ENCODE measurements at regions not wholly inside any gene's neighbourhood (a gene's known extent, or its start where the extent isn't known, plus 50 kb on each side); places are given as distances from the start of the nearest gene placed in this dataset.
"Not testable (repeated sequence)": the region's sequence is repeated elsewhere in the genome, so short reads cannot be mapped to it uniquely, and the experiment has no call there.

DNA sequence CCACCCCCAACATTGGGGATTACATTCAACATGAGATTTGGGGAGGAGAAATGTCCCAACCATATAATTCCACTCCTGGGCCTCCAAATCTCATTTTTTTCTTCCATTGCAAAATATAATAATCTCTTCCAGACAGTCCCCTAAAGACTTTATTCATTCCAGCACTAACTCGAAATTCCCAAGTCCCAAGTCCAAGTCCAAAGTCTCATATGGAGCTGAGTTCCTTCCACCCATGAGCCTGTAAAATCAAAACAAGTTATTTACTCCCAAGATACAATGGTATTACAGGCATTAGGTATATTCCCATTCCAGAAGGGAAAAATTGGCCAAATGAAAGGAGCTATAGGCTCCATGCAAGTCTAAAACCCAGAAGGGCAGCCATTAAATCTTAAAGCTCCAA is 56.7 kb downstream of the P2RY1 start:
- no peak for DNase-seq
- H3K36me3 Mint-ChIP-seq (ENCODE audit: low read depth): no peaks in the 10 kb centered on the region
- H3K27ac Mint-ChIP-seq: no peak overlapping the region
- CTCF ChIA-PET: no interaction called here
- intact Hi-C loops (cut with micrococcal nuclease): no loop called here
- no peaks in the 10 kb centered on the region for H3K4me1 Mint-ChIP-seq (ENCODE audit: low read depth)
- H3K9me3 Mint-ChIP-seq: no peaks in the 10 kb centered on the region
- no peak overlapping the region for H3K4me3 Mint-ChIP-seq
- no peaks in the 10 kb centered on the region for H3K27me3 Mint-ChIP-seq (ENCODE audit: low read depth)

GRCh38 chr3:152892446-152892845 is 57.5 kb downstream of the P2RY1 start:
- CTCF ChIA-PET: no interaction called here
- Mint-ChIP-seq H3K4me3 (no peak overlapping the region), H3K27me3 (ENCODE audit: low read depth) (no peaks in the 10 kb centered on the region), H3K9me3 (no peaks in the 10 kb centered on the region), H3K4me1 (ENCODE audit: low read depth) (no peaks in the 10 kb centered on the region), H3K36me3 (ENCODE audit: low read depth) (no peaks in the 10 kb centered on the region), H3K27ac (no peak overlapping the region)
- intact Hi-C loops (cut with micrococcal nuclease): no loop called here
- no peak for DNase-seq

DNA sequence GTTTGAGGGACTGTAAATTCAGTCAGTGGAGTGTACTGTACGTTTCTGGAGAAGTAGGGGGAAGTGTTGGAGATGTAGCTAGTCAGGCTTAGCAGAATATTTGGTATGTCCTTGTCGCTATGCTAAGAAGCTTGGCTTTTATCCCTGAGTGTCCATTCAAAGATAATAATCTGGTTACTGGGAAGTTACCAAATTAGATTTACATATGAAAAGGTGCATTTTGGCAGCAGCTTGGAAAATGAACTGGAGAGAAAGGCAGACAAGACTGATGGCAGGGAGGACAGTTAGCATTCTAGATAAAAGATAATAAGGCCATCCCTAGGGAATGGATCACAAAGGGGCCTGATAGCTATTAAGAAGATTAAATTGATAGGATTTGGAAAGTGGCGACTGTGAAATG is 58.7 kb downstream of the P2RY1 start:
- intact Hi-C loops (cut with micrococcal nuclease): no loop called here
- CTCF ChIA-PET: no interaction called here

GRCh38 chr3:152899306-152899705 is 64.4 kb downstream of the P2RY1 start:
- H3K27me3 Mint-ChIP-seq (ENCODE audit: low read depth): no peaks in the 10 kb centered on the region
- CTCF ChIA-PET: no interaction called here
- H3K36me3 Mint-ChIP-seq (ENCODE audit: low read depth): no peaks in the 10 kb centered on the region
- no peak overlapping the region for H3K4me3 Mint-ChIP-seq
- no peaks in the 10 kb centered on the region for H3K4me1 Mint-ChIP-seq (ENCODE audit: low read depth)
- DNase-seq: no peak
- H3K9me3 Mint-ChIP-seq: no peaks in the 10 kb centered on the region
- no peak overlapping the region for H3K27ac Mint-ChIP-seq
- intact Hi-C loops (cut with micrococcal nuclease): no loop called here

More for the DNA sequence above, 58.7 kb downstream of the P2RY1 start:
- H3K9me3 Mint-ChIP-seq: no peaks in the 10 kb centered on the region
- H3K36me3 Mint-ChIP-seq (ENCODE audit: low read depth): no peaks in the 10 kb centered on the region
- no peaks in the 10 kb centered on the region for H3K27me3 Mint-ChIP-seq (ENCODE audit: low read depth)
- H3K4me1 Mint-ChIP-seq (ENCODE audit: low read depth): no peaks in the 10 kb centered on the region
- no peak overlapping the region for H3K4me3 Mint-ChIP-seq
- H3K27ac Mint-ChIP-seq: no peak overlapping the region
- no peak for DNase-seq

GRCh38 chr3:152902141-152902669 is 67.3 kb downstream of the P2RY1 start:
- Mint-ChIP-seq H3K4me1 (ENCODE audit: low read depth) (no peaks in the 10 kb centered on the region), H3K27ac (no peak overlapping the region), H3K4me3 (no peak overlapping the region), H3K9me3 (no peaks in the 10 kb centered on the region), H3K36me3 (ENCODE audit: low read depth) (no peaks in the 10 kb centered on the region), H3K27me3 (ENCODE audit: low read depth) (no peaks in the 10 kb centered on the region)
- CTCF ChIA-PET: no interaction called here
- DNase-seq: no peak
- intact Hi-C loops (cut with micrococcal nuclease): no loop called here

- no peak overlapping the region for H3K27ac Mint-ChIP-seq
- CTCF ChIA-PET: no interaction called here
- H3K36me3 Mint-ChIP-seq (ENCODE audit: low read depth): no peaks in the 10 kb centered on the region
- H3K4me1 Mint-ChIP-seq (ENCODE audit: low read depth): no peaks in the 10 kb centered on the region
- no peak for DNase-seq
- H3K9me3 Mint-ChIP-seq: no peaks in the 10 kb centered on the region
- no peak overlapping the region for H3K4me3 Mint-ChIP-seq
- H3K27me3 Mint-ChIP-seq (ENCODE audit: low read depth): no peaks in the 10 kb centered on the region
- intact Hi-C loops (cut with micrococcal nuclease): no loop called here
Observed at GRCh38 chr3:152905631-152906030, 70.7 kb downstream of the P2RY1 start.

DNA sequence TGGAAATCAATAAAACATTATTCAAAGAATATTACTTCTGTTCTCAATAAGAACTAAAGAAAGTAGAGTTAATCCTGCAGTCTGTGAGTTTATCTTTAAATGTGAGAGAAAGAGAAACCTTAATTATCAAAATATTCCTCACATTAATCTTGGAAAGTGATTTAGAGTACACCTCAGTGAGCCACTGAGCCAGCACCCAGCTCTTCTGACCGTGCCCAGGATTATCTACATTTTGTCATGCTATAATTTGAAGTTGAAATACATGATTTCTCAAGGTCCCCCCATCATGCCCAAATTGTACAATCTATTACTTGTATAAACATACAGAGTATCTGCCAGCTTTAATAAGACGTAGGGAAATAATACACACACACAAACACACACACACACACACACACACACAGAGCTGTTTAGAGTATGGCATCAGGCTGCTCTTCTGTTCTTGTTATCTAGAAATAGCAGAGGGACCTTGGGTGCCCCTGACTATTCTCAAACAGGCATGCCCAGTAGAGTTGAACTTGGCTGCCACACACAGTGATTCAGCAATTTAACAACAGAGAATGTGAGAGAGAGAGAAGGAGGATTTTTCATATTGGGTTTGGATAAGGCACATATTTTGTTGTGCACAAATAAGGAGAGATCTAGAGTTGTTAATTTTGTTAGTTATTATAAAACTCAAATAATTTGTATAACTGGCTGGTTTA is 74.4 kb downstream of the P2RY1 start:
- Mint-ChIP-seq H3K27ac (no peak overlapping the region), H3K4me3 (no peak overlapping the region), H3K36me3 (ENCODE audit: low read depth) (no peaks in the 10 kb centered on the region), H3K4me1 (ENCODE audit: low read depth) (no peaks in the 10 kb centered on the region), H3K27me3 (ENCODE audit: low read depth) (peaks cover 3% of the 10 kb centered on the region), H3K9me3 (no peaks in the 10 kb centered on the region)
- intact Hi-C loops (cut with micrococcal nuclease): no loop called here
- CTCF ChIA-PET: interaction anchor here (0.6 kb wide), 1 partner anchor 635 kb away, joined by 5 read pairs; no protein-coding TSS in a partner anchor
- DNase-seq: no peak

DNA sequence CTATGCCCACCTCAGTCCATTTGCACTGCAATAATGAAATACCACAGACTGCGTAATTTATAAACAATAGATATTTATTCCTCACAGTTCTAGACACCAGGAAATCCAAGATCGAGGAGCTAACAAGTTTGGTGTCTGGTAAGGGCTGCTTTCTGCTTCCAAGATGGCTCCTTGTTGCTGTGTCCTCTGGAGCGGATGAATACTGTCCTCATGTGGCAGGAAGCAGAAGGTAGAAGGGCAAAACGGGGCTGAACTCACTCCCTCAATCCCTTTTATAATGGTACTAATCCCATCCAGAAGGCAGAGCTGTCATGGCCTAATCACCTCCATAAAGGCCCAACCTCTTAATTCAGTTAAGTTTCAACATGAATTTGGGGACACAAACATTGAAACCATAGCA is 75.3 kb downstream of the P2RY1 start:
- Mint-ChIP-seq H3K27me3 (ENCODE audit: low read depth) (peaks cover 3% of the 10 kb centered on the region), H3K4me1 (ENCODE audit: low read depth) (no peaks in the 10 kb centered on the region), H3K27ac (no peak overlapping the region), H3K36me3 (ENCODE audit: low read depth) (no peaks in the 10 kb centered on the region), H3K9me3 (no peaks in the 10 kb centered on the region), H3K4me3 (no peak overlapping the region)
- intact Hi-C loops (cut with micrococcal nuclease): no loop called here
- DNase-seq: no peak
- CTCF ChIA-PET: interaction anchor here (0.6 to 0.7 kb wide), 2 partner anchors 372 to 634 kb away, joined by 3 to 5 read pairs; no protein-coding TSS in a partner anchor

GRCh38 chr3:152910966-152911365 is 76.0 kb downstream of the P2RY1 start:
- H3K4me3 Mint-ChIP-seq: no peak overlapping the region
- H3K27me3 Mint-ChIP-seq (ENCODE audit: low read depth): peaks cover 3% of the 10 kb centered on the region
- intact Hi-C loops (cut with micrococcal nuclease): no loop called here
- H3K9me3 Mint-ChIP-seq: no peaks in the 10 kb centered on the region
- H3K27ac Mint-ChIP-seq: no peak overlapping the region
- H3K4me1 Mint-ChIP-seq (ENCODE audit: low read depth): no peaks in the 10 kb centered on the region
- CTCF ChIA-PET: interaction anchor here (0.7 kb wide), 1 partner anchor 373 kb away, joined by 3 read pairs; no protein-coding TSS in a partner anchor
- no peaks in the 10 kb centered on the region for H3K36me3 Mint-ChIP-seq (ENCODE audit: low read depth)
- DNase-seq: no peak

DNA sequence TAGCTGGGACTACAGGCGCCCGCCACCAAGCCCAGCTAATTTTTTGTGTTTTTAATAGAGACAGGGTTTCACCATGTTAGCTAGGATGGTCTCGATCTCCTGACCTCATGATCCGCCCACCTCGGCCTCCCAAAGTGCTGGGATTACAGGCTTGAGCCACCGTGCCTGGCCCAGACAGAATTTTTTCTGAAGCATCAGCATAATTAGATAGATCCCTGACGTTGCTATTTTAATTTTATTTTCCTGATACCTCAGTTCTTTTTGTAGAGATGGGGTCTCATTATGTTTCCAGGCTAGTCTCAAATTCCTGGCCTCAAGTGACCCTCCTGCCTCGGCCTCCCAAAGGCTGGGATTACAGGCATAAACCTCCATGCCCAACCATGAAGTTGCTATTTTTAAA is 79.8 kb downstream of the P2RY1 start:
- H3K4me3 Mint-ChIP-seq; H3K27ac Mint-ChIP-seq; H3K9me3 Mint-ChIP-seq; H3K27me3 Mint-ChIP-seq (ENCODE audit: low read depth); H3K36me3 Mint-ChIP-seq (ENCODE audit: low read depth); intact Hi-C loops (cut with micrococcal nuclease); H3K4me1 Mint-ChIP-seq (ENCODE audit: low read depth); DNase-seq; CTCF ChIA-PET: not testable (repeated sequence)

- Mint-ChIP-seq H3K9me3 (no peaks in the 10 kb centered on the region), H3K4me1 (ENCODE audit: low read depth) (no peaks in the 10 kb centered on the region), H3K36me3 (ENCODE audit: low read depth) (no peaks in the 10 kb centered on the region), H3K27ac (no peak overlapping the region), H3K4me3 (no peak overlapping the region), H3K27me3 (ENCODE audit: low read depth) (peaks cover 3% of the 10 kb centered on the region)
- intact Hi-C loops (cut with micrococcal nuclease): no loop called here
- DNase-seq: no peak
- CTCF ChIA-PET: interaction anchor here (1.0 kb wide), 1 partner anchor 19 kb away, joined by 3 read pairs; no protein-coding TSS in a partner anchor
Observed at GRCh38 chr3:152915695-152916094, 80.8 kb downstream of the P2RY1 start.

- Mint-ChIP-seq H3K4me1 (ENCODE audit: low read depth) (no peaks in the 10 kb centered on the region), H3K36me3 (ENCODE audit: low read depth) (no peaks in the 10 kb centered on the region), H3K27ac (no peak overlapping the region), H3K9me3 (no peaks in the 10 kb centered on the region), H3K4me3 (no peak overlapping the region), H3K27me3 (ENCODE audit: low read depth) (peaks cover 3% of the 10 kb centered on the region)
- no peak for DNase-seq
- intact Hi-C loops (cut with micrococcal nuclease): no loop called here
- CTCF ChIA-PET: no interaction called here
Observed at GRCh38 chr3:152916753-152917279, 81.9 kb downstream of the P2RY1 start.

- DNase-seq: no peak
- no peak overlapping the region for H3K27ac Mint-ChIP-seq
- H3K36me3 Mint-ChIP-seq (ENCODE audit: low read depth): no peaks in the 10 kb centered on the region
- H3K4me3 Mint-ChIP-seq: no peak overlapping the region
- no peaks in the 10 kb centered on the region for H3K27me3 Mint-ChIP-seq (ENCODE audit: low read depth)
- CTCF ChIA-PET: no interaction called here
- no peaks in the 10 kb centered on the region for H3K4me1 Mint-ChIP-seq (ENCODE audit: low read depth)
- no peaks in the 10 kb centered on the region for H3K9me3 Mint-ChIP-seq
- intact Hi-C loops (cut with micrococcal nuclease): no loop called here
Observed at GRCh38 chr3:152921351-152921750, 86.4 kb downstream of the P2RY1 start.

Measured in activated naive CD4-positive, alpha-beta T cell treated with anti-CD3 and anti-CD28 coated beads for 36 hours (primary cell).